ENCODE measurements at regions not wholly inside any gene's neighbourhood (a gene's known extent, or its start where the extent isn't known, plus 50 kb on each side); places are given as distances from the start of the nearest gene placed in this dataset.

GRCh38 chr5:8870959-8871355, 674.9 kb downstream of the SEMA5A start:
- H3K9ac ChIP-seq (ENCODE audit: control insufficient read depth, extremely low read depth, insufficient read depth, low read length): no peak overlapping the region
- H3K4me2 ChIP-seq (ENCODE audit: control insufficient read depth, extremely low read depth, insufficient read depth, low read depth, low read length): no peak overlapping the region
- FAIRE-seq (no peak), DNase-seq (ENCODE audit: low read depth, low spot score) (no peak)
- no peaks in the 10 kb centered on the region for H3K27me3 ChIP-seq (ENCODE audit: control insufficient read depth, extremely low read depth, insufficient read depth, low read length)
- H3K36me3 ChIP-seq (ENCODE audit: control insufficient read depth in 2 of 2, extremely low read depth in 1 of 2, insufficient read depth in 2 of 2, low read length in 2 of 2): no peaks in the 10 kb centered on the region
- H3K27ac ChIP-seq (ENCODE audit: control insufficient read depth, insufficient read depth, low read length): no peak overlapping the region
- TF ChIP-seq CTCF (optimal IDR thresholded peaks at IDR 0.05 in 1 of 3, IDR thresholded peaks at IDR 0.05 in 1 of 3, conservative IDR thresholded peaks at IDR 0.05 in 1 of 3; ENCODE audit: extremely low read depth in 1 of 3, insufficient read depth in 2 of 3, low read length in 3 of 3) (no peak), EZH2 (IDR thresholded peaks at IDR 0.05; ENCODE audit: low read length) (no peak)
- no peaks in the 10 kb centered on the region for H4K20me1 ChIP-seq (ENCODE audit: control insufficient read depth, extremely low read depth, insufficient read depth, low read length)
- no peaks in the 10 kb centered on the region for H3K9me1 ChIP-seq (ENCODE audit: control insufficient read depth, extremely low read depth, insufficient read depth, low read length)
- dilution Hi-C loops (cut with MboI; ENCODE audit: extremely low pct_ligation_motif_present, low sequenced_read_pairs): no loop called here
- no peaks in the 10 kb centered on the region for H3K4me1 ChIP-seq (ENCODE audit: control insufficient read depth, extremely low read depth, insufficient read depth, low read length)
- H2AFZ ChIP-seq (ENCODE audit: control insufficient read depth, low read length): no peak overlapping the region
- no peak overlapping the region for H3K4me3 ChIP-seq (ENCODE audit: control insufficient read depth in 2 of 3, extremely low read depth in 1 of 3, insufficient read depth in 2 of 3, low read depth in 1 of 3, low read length in 3 of 3)
- H3K79me2 ChIP-seq (ENCODE audit: control insufficient read depth, insufficient read depth, low read length): no peaks in the 10 kb centered on the region
- no peaks in the 10 kb centered on the region for H3K9me3 ChIP-seq (ENCODE audit: control insufficient read depth, low read depth, low read length)

GRCh38 chr5:8871446-8871845, 674.4 kb downstream of the SEMA5A start:
- TF ChIP-seq CTCF (optimal IDR thresholded peaks at IDR 0.05 in 1 of 3, IDR thresholded peaks at IDR 0.05 in 1 of 3, conservative IDR thresholded peaks at IDR 0.05 in 1 of 3; ENCODE audit: extremely low read depth in 1 of 3, insufficient read depth in 2 of 3, low read length in 3 of 3) (no peak), EZH2 (IDR thresholded peaks at IDR 0.05; ENCODE audit: low read length) (no peak)
- Histone ChIP-seq H4K20me1 (ENCODE audit: control insufficient read depth, extremely low read depth, insufficient read depth, low read length) (no peaks in the 10 kb centered on the region), H3K27ac (ENCODE audit: control insufficient read depth, insufficient read depth, low read length) (no peak overlapping the region), H3K79me2 (ENCODE audit: control insufficient read depth, insufficient read depth, low read length) (no peaks in the 10 kb centered on the region), H3K9ac (ENCODE audit: control insufficient read depth, extremely low read depth, insufficient read depth, low read length) (no peak overlapping the region), H3K27me3 (ENCODE audit: control insufficient read depth, extremely low read depth, insufficient read depth, low read length) (no peaks in the 10 kb centered on the region), H3K36me3 (ENCODE audit: control insufficient read depth in 2 of 2, extremely low read depth in 1 of 2, insufficient read depth in 2 of 2, low read length in 2 of 2) (no peaks in the 10 kb centered on the region), H3K9me1 (ENCODE audit: control insufficient read depth, extremely low read depth, insufficient read depth, low read length) (no peaks in the 10 kb centered on the region), H2AFZ (ENCODE audit: control insufficient read depth, low read length) (no peak overlapping the region), H3K4me3 (ENCODE audit: control insufficient read depth in 2 of 3, extremely low read depth in 1 of 3, insufficient read depth in 2 of 3, low read depth in 1 of 3, low read length in 3 of 3) (no peak overlapping the region), H3K9me3 (ENCODE audit: control insufficient read depth, low read depth, low read length) (no peaks in the 10 kb centered on the region), H3K4me1 (ENCODE audit: control insufficient read depth, extremely low read depth, insufficient read depth, low read length) (no peaks in the 10 kb centered on the region), H3K4me2 (ENCODE audit: control insufficient read depth, extremely low read depth, insufficient read depth, low read depth, low read length) (no peak overlapping the region)
- dilution Hi-C loops (cut with MboI; ENCODE audit: extremely low pct_ligation_motif_present, low sequenced_read_pairs): no loop called here
- DNase-seq (ENCODE audit: low read depth, low spot score): no peak
- FAIRE-seq: no peak

All from keratinocyte (primary cell).